Prostate gland (tissue), 2 donors: ENCODE measurements at regions not wholly inside any gene's neighbourhood (a gene's known extent, or its start where the extent isn't known, plus 50 kb on each side); places are given as distances from the start of the nearest gene placed in this dataset.
"Not testable (repeated sequence)": the region's sequence is repeated elsewhere in the genome, so short reads cannot be mapped to it uniquely, and the experiment has no call there.

Experiments
- POLR2A ChIP-seq: fragments of 450-650 bp; IDR thresholded peaks from one replicate; pipeline ENCODE4 v1.6.1; 2016; ENCODE audit warnings: antibody characterized with exemption, mild to moderate bottlenecking
- TF ChIP-seq, protein P1 (sequence below), 4 experiments: fragments of 200-600 bp in 2 of 4; fragments of 450-650 bp in 2 of 4; sonication (generic) in 2 of 4; IDR thresholded peaks; 1 replicate in 3 of 4; 2 replicates in 1 of 4; pipeline ENCODE4 v1.5.1; 2016 to 2019; ENCODE audit warnings: antibody characterized with exemption in 4 of 4, mild to moderate bottlenecking in 2 of 4, moderate library complexity in 2 of 4

DNA sequence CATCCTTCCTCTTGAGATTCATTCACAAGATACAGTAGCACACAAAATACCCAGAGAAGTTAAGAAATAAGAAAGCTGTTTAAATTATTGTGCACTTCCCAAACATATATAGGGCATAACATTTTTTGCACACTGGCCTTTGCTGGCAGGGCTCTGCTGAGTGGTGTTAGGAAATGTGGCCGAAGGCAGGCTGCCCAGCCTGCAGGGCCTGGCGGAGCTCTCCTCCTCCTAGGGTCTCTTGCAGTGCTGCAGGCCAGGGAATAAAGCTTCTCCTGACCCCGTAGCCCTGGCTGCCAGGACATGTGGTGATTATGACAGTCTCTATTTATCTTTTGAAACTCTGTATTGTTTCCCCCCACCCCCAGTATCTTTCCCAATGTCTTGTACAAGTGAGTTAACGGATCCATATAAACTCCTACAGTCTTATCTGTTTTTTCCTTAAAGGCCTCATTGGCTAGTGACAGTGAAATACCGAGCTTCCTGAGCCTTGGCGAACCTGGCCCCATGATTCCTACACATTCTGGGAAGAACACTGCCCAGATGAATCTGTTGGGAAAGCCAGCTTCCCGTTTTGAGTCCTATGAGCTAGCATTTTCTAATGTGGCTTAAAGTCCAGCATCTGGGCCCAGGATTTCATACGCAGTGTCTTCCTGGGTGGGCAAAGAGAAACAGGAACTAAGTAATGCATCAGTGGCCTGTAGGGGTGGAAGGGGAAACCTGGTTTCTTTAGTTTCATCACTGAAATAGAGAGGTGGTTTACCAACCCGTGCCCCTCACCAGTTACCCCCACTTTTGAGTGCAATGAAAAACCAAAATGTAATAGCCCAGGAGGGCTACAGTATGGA lies 310.3 kb downstream of the BCL2L11 start:
- TF ChIP-seq POLR2A, result not testable (repeated sequence)
- TF ChIP-seq, protein P1, sequence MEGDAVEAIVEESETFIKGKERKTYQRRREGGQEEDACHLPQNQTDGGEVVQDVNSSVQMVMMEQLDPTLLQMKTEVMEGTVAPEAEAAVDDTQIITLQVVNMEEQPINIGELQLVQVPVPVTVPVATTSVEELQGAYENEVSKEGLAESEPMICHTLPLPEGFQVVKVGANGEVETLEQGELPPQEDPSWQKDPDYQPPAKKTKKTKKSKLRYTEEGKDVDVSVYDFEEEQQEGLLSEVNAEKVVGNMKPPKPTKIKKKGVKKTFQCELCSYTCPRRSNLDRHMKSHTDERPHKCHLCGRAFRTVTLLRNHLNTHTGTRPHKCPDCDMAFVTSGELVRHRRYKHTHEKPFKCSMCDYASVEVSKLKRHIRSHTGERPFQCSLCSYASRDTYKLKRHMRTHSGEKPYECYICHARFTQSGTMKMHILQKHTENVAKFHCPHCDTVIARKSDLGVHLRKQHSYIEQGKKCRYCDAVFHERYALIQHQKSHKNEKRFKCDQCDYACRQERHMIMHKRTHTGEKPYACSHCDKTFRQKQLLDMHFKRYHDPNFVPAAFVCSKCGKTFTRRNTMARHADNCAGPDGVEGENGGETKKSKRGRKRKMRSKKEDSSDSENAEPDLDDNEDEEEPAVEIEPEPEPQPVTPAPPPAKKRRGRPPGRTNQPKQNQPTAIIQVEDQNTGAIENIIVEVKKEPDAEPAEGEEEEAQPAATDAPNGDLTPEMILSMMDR (IDR thresholded peaks at IDR 0.05), result not testable (repeated sequence)
